ENCODE measurements at regions not wholly inside any gene's neighbourhood (a gene's known extent, or its start where the extent isn't known, plus 50 kb on each side); places are given as distances from the start of the nearest gene placed in this dataset.

DNA sequence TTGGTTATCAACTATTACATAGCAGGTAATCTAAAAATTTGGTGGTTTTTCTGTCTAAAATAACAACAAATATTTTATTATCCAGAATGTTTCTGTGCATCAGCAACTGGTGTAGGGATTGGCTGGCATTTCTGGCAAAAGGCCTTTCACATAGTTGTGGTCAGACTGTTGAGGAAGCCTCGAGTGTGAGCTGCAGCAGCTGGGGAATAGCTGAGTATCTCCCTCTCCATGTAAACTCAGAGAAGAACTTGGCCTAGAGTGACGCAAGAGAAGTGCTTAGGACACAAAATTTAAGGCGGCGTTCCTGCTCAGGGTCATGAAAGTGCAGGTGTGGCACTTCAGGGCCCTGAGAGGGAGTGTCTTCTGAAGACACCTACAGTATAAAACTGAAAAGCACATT lies 558.9 kb downstream of the SPOCK3 start:
- Histone ChIP-seq H3K4me1 (ENCODE audit: control insufficient read depth in 4 of 4, insufficient read depth in 4 of 4, low read length in 3 of 4) (no peaks in the 10 kb centered on the region), H3K9me3 (ENCODE audit: control insufficient read depth in 4 of 4, low read length in 3 of 4) (no peaks in the 10 kb centered on the region), H3K9ac (ENCODE audit: low read depth in 1 of 2, low read length in 2 of 2) (no peak overlapping the region), H3K4me3 (ENCODE audit: low read depth in 1 of 3, low read length in 3 of 3) (no peak overlapping the region), H3K27me3 (ENCODE audit: control insufficient read depth in 4 of 4, insufficient read depth in 4 of 4, low read length in 3 of 4) (no peaks in the 10 kb centered on the region), H3K27ac (ENCODE audit: low read depth in 1 of 2, low read length in 2 of 2) (no peak overlapping the region), H3K36me3 (ENCODE audit: control insufficient read depth in 4 of 4, insufficient read depth in 3 of 4, low read depth in 1 of 4, low read length in 3 of 4) (no peaks in the 10 kb centered on the region)
- TF ChIP-seq GABPA (IDR thresholded peaks at IDR 0.05 in 1 of 2, conservative IDR thresholded peaks at IDR 0.05 in 1 of 2), result no peak
- no peak for TF ChIP-seq JUND (IDR thresholded peaks at IDR 0.05)
- TF ChIP-seq, protein P1, sequence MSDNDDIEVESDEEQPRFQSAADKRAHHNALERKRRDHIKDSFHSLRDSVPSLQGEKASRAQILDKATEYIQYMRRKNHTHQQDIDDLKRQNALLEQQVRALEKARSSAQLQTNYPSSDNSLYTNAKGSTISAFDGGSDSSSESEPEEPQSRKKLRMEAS (IDR thresholded peaks at IDR 0.05), result no peak
- no peak for TF ChIP-seq EGR1 (IDR thresholded peaks at IDR 0.05; ENCODE audit: low read depth in 2 of 2)
- TF ChIP-seq RXRA (IDR thresholded peaks at IDR 0.05), result no peak
- TF ChIP-seq, protein P2, sequence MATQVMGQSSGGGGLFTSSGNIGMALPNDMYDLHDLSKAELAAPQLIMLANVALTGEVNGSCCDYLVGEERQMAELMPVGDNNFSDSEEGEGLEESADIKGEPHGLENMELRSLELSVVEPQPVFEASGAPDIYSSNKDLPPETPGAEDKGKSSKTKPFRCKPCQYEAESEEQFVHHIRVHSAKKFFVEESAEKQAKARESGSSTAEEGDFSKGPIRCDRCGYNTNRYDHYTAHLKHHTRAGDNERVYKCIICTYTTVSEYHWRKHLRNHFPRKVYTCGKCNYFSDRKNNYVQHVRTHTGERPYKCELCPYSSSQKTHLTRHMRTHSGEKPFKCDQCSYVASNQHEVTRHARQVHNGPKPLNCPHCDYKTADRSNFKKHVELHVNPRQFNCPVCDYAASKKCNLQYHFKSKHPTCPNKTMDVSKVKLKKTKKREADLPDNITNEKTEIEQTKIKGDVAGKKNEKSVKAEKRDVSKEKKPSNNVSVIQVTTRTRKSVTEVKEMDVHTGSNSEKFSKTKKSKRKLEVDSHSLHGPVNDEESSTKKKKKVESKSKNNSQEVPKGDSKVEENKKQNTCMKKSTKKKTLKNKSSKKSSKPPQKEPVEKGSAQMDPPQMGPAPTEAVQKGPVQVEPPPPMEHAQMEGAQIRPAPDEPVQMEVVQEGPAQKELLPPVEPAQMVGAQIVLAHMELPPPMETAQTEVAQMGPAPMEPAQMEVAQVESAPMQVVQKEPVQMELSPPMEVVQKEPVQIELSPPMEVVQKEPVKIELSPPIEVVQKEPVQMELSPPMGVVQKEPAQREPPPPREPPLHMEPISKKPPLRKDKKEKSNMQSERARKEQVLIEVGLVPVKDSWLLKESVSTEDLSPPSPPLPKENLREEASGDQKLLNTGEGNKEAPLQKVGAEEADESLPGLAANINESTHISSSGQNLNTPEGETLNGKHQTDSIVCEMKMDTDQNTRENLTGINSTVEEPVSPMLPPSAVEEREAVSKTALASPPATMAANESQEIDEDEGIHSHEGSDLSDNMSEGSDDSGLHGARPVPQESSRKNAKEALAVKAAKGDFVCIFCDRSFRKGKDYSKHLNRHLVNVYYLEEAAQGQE (IDR thresholded peaks at IDR 0.05), result no peak
- TF ChIP-seq, protein P3, sequence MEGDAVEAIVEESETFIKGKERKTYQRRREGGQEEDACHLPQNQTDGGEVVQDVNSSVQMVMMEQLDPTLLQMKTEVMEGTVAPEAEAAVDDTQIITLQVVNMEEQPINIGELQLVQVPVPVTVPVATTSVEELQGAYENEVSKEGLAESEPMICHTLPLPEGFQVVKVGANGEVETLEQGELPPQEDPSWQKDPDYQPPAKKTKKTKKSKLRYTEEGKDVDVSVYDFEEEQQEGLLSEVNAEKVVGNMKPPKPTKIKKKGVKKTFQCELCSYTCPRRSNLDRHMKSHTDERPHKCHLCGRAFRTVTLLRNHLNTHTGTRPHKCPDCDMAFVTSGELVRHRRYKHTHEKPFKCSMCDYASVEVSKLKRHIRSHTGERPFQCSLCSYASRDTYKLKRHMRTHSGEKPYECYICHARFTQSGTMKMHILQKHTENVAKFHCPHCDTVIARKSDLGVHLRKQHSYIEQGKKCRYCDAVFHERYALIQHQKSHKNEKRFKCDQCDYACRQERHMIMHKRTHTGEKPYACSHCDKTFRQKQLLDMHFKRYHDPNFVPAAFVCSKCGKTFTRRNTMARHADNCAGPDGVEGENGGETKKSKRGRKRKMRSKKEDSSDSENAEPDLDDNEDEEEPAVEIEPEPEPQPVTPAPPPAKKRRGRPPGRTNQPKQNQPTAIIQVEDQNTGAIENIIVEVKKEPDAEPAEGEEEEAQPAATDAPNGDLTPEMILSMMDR (IDR thresholded peaks at IDR 0.05; ENCODE audit: low read depth, low read length, missing input control), result no peak
- no peak for TF ChIP-seq SP1 (IDR thresholded peaks at IDR 0.05)
- TF ChIP-seq FOXA2 (IDR thresholded peaks at IDR 0.05), result no peak
- TF ChIP-seq FOXA1 (IDR thresholded peaks at IDR 0.05), result no peak
- TF ChIP-seq NR2F2 (IDR thresholded peaks at IDR 0.05), result no peak
- no peak for TF ChIP-seq HNF4A (conservative IDR thresholded peaks at IDR 0.05)
- no peak for TF ChIP-seq HNF4G (IDR thresholded peaks at IDR 0.05)
- TF ChIP-seq TAF1 (conservative IDR thresholded peaks at IDR 0.05), result no peak
- no peak for DNase-seq (ENCODE audit: low spot score)
- WGBS, result 65% methylated on average over 4 of the region's 4 CpGs

DNA sequence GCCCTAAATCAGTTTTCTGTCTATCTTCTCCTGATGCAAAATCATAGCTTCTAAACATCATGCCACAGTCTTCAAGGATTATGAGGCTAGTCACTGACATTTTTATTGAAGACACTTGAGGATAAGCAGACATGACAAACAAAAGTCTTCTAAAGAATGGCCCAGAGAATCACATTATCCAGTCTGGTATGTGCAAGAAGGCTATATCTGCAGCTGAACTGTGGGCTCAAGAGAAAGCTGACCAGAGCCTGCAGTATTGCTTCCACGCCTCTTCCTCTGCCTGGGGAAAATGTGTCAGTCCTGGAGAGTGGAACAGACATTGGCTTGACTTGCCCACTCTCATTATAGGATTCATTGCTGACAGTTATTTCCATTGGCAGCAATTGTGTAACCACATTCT lies 553.5 kb downstream of the SPOCK3 start:
- DNase-seq (ENCODE audit: low spot score), result no peak
- Histone ChIP-seq H3K36me3 (ENCODE audit: control insufficient read depth in 4 of 4, insufficient read depth in 3 of 4, low read depth in 1 of 4, low read length in 3 of 4) (no peaks in the 10 kb centered on the region), H3K4me1 (ENCODE audit: control insufficient read depth in 4 of 4, insufficient read depth in 4 of 4, low read length in 3 of 4) (no peaks in the 10 kb centered on the region), H3K4me3 (ENCODE audit: low read depth in 1 of 3, low read length in 3 of 3) (no peak overlapping the region), H3K27ac (ENCODE audit: low read depth in 1 of 2, low read length in 2 of 2) (no peak overlapping the region), H3K9me3 (ENCODE audit: control insufficient read depth in 4 of 4, low read length in 3 of 4) (no peaks in the 10 kb centered on the region), H3K27me3 (ENCODE audit: control insufficient read depth in 4 of 4, insufficient read depth in 4 of 4, low read length in 3 of 4) (no peaks in the 10 kb centered on the region), H3K9ac (ENCODE audit: low read depth in 1 of 2, low read length in 2 of 2) (no peak overlapping the region)
- TF ChIP-seq RAD21 (IDR thresholded peaks at IDR 0.05) (no peak), SP1 (IDR thresholded peaks at IDR 0.05) (no peak), YY1 (IDR thresholded peaks at IDR 0.05) (no peak), GABPA (IDR thresholded peaks at IDR 0.05 in 1 of 2, conservative IDR thresholded peaks at IDR 0.05 in 1 of 2) (no peak), HNF4G (IDR thresholded peaks at IDR 0.05) (no peak), HNF4A (conservative IDR thresholded peaks at IDR 0.05) (no peak), JUND (IDR thresholded peaks at IDR 0.05) (no peak)
- TF ChIP-seq, protein P3 (IDR thresholded peaks at IDR 0.05; ENCODE audit: low read depth, low read length, missing input control), result no peak
- TF ChIP-seq, protein P4, sequence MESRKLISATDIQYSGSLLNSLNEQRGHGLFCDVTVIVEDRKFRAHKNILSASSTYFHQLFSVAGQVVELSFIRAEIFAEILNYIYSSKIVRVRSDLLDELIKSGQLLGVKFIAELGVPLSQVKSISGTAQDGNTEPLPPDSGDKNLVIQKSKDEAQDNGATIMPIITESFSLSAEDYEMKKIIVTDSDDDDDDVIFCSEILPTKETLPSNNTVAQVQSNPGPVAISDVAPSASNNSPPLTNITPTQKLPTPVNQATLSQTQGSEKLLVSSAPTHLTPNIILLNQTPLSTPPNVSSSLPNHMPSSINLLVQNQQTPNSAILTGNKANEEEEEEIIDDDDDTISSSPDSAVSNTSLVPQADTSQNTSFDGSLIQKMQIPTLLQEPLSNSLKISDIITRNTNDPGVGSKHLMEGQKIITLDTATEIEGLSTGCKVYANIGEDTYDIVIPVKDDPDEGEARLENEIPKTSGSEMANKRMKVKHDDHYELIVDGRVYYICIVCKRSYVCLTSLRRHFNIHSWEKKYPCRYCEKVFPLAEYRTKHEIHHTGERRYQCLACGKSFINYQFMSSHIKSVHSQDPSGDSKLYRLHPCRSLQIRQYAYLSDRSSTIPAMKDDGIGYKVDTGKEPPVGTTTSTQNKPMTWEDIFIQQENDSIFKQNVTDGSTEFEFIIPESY (IDR thresholded peaks at IDR 0.05), result no peak
- WGBS, result 55% methylated on average over 1 of the region's 1 CpG

Data from liver (tissue), 8 donors.